ENCODE measurements at regions not wholly inside any gene's neighbourhood (a gene's known extent, or its start where the extent isn't known, plus 50 kb on each side); places are given as distances from the start of the nearest gene placed in this dataset.
A peak's percentile ranks its signal among the peaks of the same experiment; 100 is the strongest.

- H3K4me3 ChIP-seq (ENCODE audit: low read depth, low read length): no peak overlapping the region
- no peak for TF ChIP-seq CTCF (IDR thresholded peaks at IDR 0.05; ENCODE audit: insufficient read depth, low read length, severe bottlenecking)
- FAIRE-seq: no peak
These were observed 208.0 kb upstream of the PPP2R2D start for GRCh38 chr10:131692686-131693334.

GRCh38 chr10:131693766-131694165, 207.0 kb upstream of the PPP2R2D start:
- no peaks in the 10 kb centered on the region for H3K27me3 ChIP-seq (ENCODE audit: control insufficient read depth, insufficient read depth, low read length)
- H3K36me3 ChIP-seq (ENCODE audit: control insufficient read depth, insufficient read depth, low read length): no peaks in the 10 kb centered on the region
- no peak for TF ChIP-seq CTCF (IDR thresholded peaks at IDR 0.05; ENCODE audit: insufficient read depth, low read length, severe bottlenecking)
- no peak for FAIRE-seq
- no peak for DNase-seq (ENCODE audit: low read depth)
- H3K4me3 ChIP-seq (ENCODE audit: low read depth, low read length): no peak overlapping the region

More at GRCh38 chr10:131692686-131693334, 208.0 kb upstream of the PPP2R2D start:
- H3K27me3 ChIP-seq (ENCODE audit: control insufficient read depth, insufficient read depth, low read length): no peaks in the 10 kb centered on the region
- no peak for DNase-seq (ENCODE audit: low read depth)
- H3K36me3 ChIP-seq (ENCODE audit: control insufficient read depth, insufficient read depth, low read length): no peaks in the 10 kb centered on the region

- FAIRE-seq (no peak), DNase-seq (ENCODE audit: low read depth) (no peak)
- Histone ChIP-seq H3K4me3 (ENCODE audit: low read depth, low read length) (no peak overlapping the region), H3K27me3 (ENCODE audit: control insufficient read depth, insufficient read depth, low read length) (no peaks in the 10 kb centered on the region), H3K36me3 (ENCODE audit: control insufficient read depth, insufficient read depth, low read length) (no peaks in the 10 kb centered on the region)
- TF ChIP-seq CTCF (IDR thresholded peaks at IDR 0.05; ENCODE audit: insufficient read depth, low read length, severe bottlenecking): no peak
These were observed 206.5 kb upstream of the PPP2R2D start for GRCh38 chr10:131694168-131694780.

GRCh38 chr10:131694781-131695495, 205.9 kb upstream of the PPP2R2D start:
- no peaks in the 10 kb centered on the region for H3K27me3 ChIP-seq (ENCODE audit: control insufficient read depth, insufficient read depth, low read length)
- no peak overlapping the region for H3K4me3 ChIP-seq (ENCODE audit: low read depth, low read length)
- DNase-seq (ENCODE audit: low read depth) (no peak), FAIRE-seq (no peak)
- no peak for TF ChIP-seq CTCF (IDR thresholded peaks at IDR 0.05; ENCODE audit: insufficient read depth, low read length, severe bottlenecking)
- H3K36me3 ChIP-seq (ENCODE audit: control insufficient read depth, insufficient read depth, low read length): no peaks in the 10 kb centered on the region

- no peak for DNase-seq (ENCODE audit: low read depth)
- H3K4me3 ChIP-seq (ENCODE audit: low read depth, low read length): no peak overlapping the region
- no peaks in the 10 kb centered on the region for H3K36me3 ChIP-seq (ENCODE audit: control insufficient read depth, insufficient read depth, low read length)
- no peak for TF ChIP-seq CTCF (IDR thresholded peaks at IDR 0.05; ENCODE audit: insufficient read depth, low read length, severe bottlenecking)
- FAIRE-seq: peak; percentile 32
- H3K27me3 ChIP-seq (ENCODE audit: control insufficient read depth, insufficient read depth, low read length): no peaks in the 10 kb centered on the region
These were observed 205.2 kb upstream of the PPP2R2D start for GRCh38 chr10:131695496-131696165.

Data from bronchial epithelial cell (primary cell).